Cerebellar nuclear complex (tissue), 1 donor: ENCODE measurements at regions not wholly inside any gene's neighbourhood (a gene's known extent, or its start where the extent isn't known, plus 50 kb on each side); places are given as distances from the start of the nearest gene placed in this dataset.
A peak's percentile ranks its signal among the peaks of the same experiment; 100 is the strongest.
"Not testable (repeated sequence)": the region's sequence is repeated elsewhere in the genome, so short reads cannot be mapped to it uniquely, and the experiment has no call there.

Experiments
- DNase-seq, 2 experiments: peaks; one replicate each; lab custom pipeline; 2025; lab: John Stamatoyannopoulos, UW

GRCh38 chr5:174626369-174626920, 97.9 kb upstream of the MSX2 start:
- no peak for DNase-seq

- DNase-seq, result no peak
Observed at GRCh38 chr5:174636094-174636493, 88.3 kb upstream of the MSX2 start.

- no peak for DNase-seq
Observed at GRCh38 chr5:174642816-174643405, 81.5 kb upstream of the MSX2 start.

- no peak for DNase-seq
Observed at GRCh38 chr5:174644436-174644835, 79.9 kb upstream of the MSX2 start.

GRCh38 chr5:174644923-174645322, 79.5 kb upstream of the MSX2 start:
- no peak for DNase-seq

- no peak for DNase-seq
Observed at GRCh38 chr5:174645677-174646076, 78.7 kb upstream of the MSX2 start.

- not testable (repeated sequence) for DNase-seq
Observed at GRCh38 chr5:174648618-174649017, 75.8 kb upstream of the MSX2 start.

- DNase-seq, result no peak
Observed at GRCh38 chr5:174649391-174649790, 75.0 kb upstream of the MSX2 start.

GRCh38 chr5:174654442-174654841, 69.9 kb upstream of the MSX2 start:
- peak in 1 of 2 experiments; percentile 0 for DNase-seq

GRCh38 chr5:174655351-174655750, 69.0 kb upstream of the MSX2 start:
- DNase-seq, result no peak

GRCh38 chr5:174664180-174664850, 60.1 kb upstream of the MSX2 start:
- no peak for DNase-seq

GRCh38 chr5:174665347-174665746, 59.0 kb upstream of the MSX2 start:
- DNase-seq, result no peak

- no peak for DNase-seq
Observed at GRCh38 chr5:174667526-174667925, 56.9 kb upstream of the MSX2 start.

- no peak for DNase-seq
Observed at GRCh38 chr5:174668349-174668748, 56.0 kb upstream of the MSX2 start.
